ENCODE measurements at regions not wholly inside any gene's neighbourhood (a gene's known extent, or its start where the extent isn't known, plus 50 kb on each side); places are given as distances from the start of the nearest gene placed in this dataset.
"Not testable (repeated sequence)": the region's sequence is repeated elsewhere in the genome, so short reads cannot be mapped to it uniquely, and the experiment has no call there.

- DNase-seq (ENCODE audit: low read depth, low spot score); H3K36me3 ChIP-seq (ENCODE audit: control insufficient read depth in 1 of 2, insufficient read depth in 2 of 2, low read length in 2 of 2); ATAC-seq; RAD21 ChIA-PET (ENCODE audit: low non-redundant PET in 1 of 2, low total read pairs in 2 of 2, uncharacterized antibody in 2 of 2, unreplicated experiment in 2 of 2); H3K4me1 ChIP-seq (ENCODE audit: control insufficient read depth in 1 of 2, insufficient read depth in 2 of 2, low read length in 2 of 2); H3K27me3 ChIP-seq (ENCODE audit: insufficient read depth, low read length); H3K27ac ChIP-seq (ENCODE audit: low read depth, low read length); H3K79me2 ChIP-seq (ENCODE audit: insufficient read depth, low read length); POLR2A ChIA-PET; H3K4me3 ChIP-seq (replicated peaks in 1 of 2; ENCODE audit: low read depth in 1 of 2, low read length in 2 of 2); H3K9ac ChIP-seq (ENCODE audit: low read length); H3K4me2 ChIP-seq (ENCODE audit: low read length); CTCF ChIA-PET; BruUV-seq (replicated peaks); H3K9me3 ChIP-seq (ENCODE audit: control insufficient read depth in 1 of 2, insufficient read depth in 1 of 2, low read depth in 1 of 2, low read length in 2 of 2); H4K20me1 ChIP-seq (ENCODE audit: insufficient read depth); H3K9me2 ChIP-seq (ENCODE audit: insufficient read depth); H2AFZ ChIP-seq (ENCODE audit: low read depth, low read length, poor library complexity, severe bottlenecking); intact Hi-C loops (cut with micrococcal nuclease): not testable (repeated sequence)
These were observed 273.8 kb downstream of the C12orf75 start for GRCh38 chr12:105604281-105604680.

GRCh38 chr12:105606613-105607012 lies 276.1 kb downstream of the C12orf75 start:
- H3K4me3 ChIP-seq (replicated peaks in 1 of 2; ENCODE audit: low read depth in 1 of 2, low read length in 2 of 2); H3K27me3 ChIP-seq (ENCODE audit: insufficient read depth, low read length); H3K27ac ChIP-seq (ENCODE audit: low read depth, low read length); H3K36me3 ChIP-seq (ENCODE audit: control insufficient read depth in 1 of 2, insufficient read depth in 2 of 2, low read length in 2 of 2); H3K4me2 ChIP-seq (ENCODE audit: low read length); H3K9me3 ChIP-seq (ENCODE audit: control insufficient read depth in 1 of 2, insufficient read depth in 1 of 2, low read depth in 1 of 2, low read length in 2 of 2); ATAC-seq; H3K79me2 ChIP-seq (ENCODE audit: insufficient read depth, low read length); POLR2A ChIA-PET; CTCF ChIA-PET; H2AFZ ChIP-seq (ENCODE audit: low read depth, low read length, poor library complexity, severe bottlenecking); BruUV-seq (replicated peaks); RAD21 ChIA-PET (ENCODE audit: low non-redundant PET in 1 of 2, low total read pairs in 2 of 2, uncharacterized antibody in 2 of 2, unreplicated experiment in 2 of 2); H3K9ac ChIP-seq (ENCODE audit: low read length); H3K9me2 ChIP-seq (ENCODE audit: insufficient read depth); H4K20me1 ChIP-seq (ENCODE audit: insufficient read depth); H3K4me1 ChIP-seq (ENCODE audit: control insufficient read depth in 1 of 2, insufficient read depth in 2 of 2, low read length in 2 of 2); intact Hi-C loops (cut with micrococcal nuclease); DNase-seq (ENCODE audit: low read depth, low spot score): not testable (repeated sequence)

- POLR2A ChIA-PET, result not testable (repeated sequence)
These were observed 278.5 kb downstream of the C12orf75 start for GRCh38 chr12:105609001-105609400.

More at GRCh38 chr12:105609001-105609400, 278.5 kb downstream of the C12orf75 start:
- H4K20me1 ChIP-seq (ENCODE audit: insufficient read depth); H3K4me2 ChIP-seq (ENCODE audit: low read length); intact Hi-C loops (cut with micrococcal nuclease); BruUV-seq (replicated peaks); H3K79me2 ChIP-seq (ENCODE audit: insufficient read depth, low read length); H3K4me3 ChIP-seq (replicated peaks in 1 of 2; ENCODE audit: low read depth in 1 of 2, low read length in 2 of 2); H3K4me1 ChIP-seq (ENCODE audit: control insufficient read depth in 1 of 2, insufficient read depth in 2 of 2, low read length in 2 of 2); H3K27me3 ChIP-seq (ENCODE audit: insufficient read depth, low read length); CTCF ChIA-PET; H3K27ac ChIP-seq (ENCODE audit: low read depth, low read length); DNase-seq (ENCODE audit: low read depth, low spot score); H3K9me2 ChIP-seq (ENCODE audit: insufficient read depth); H3K36me3 ChIP-seq (ENCODE audit: control insufficient read depth in 1 of 2, insufficient read depth in 2 of 2, low read length in 2 of 2); RAD21 ChIA-PET (ENCODE audit: low non-redundant PET in 1 of 2, low total read pairs in 2 of 2, uncharacterized antibody in 2 of 2, unreplicated experiment in 2 of 2); ATAC-seq; H3K9ac ChIP-seq (ENCODE audit: low read length); H2AFZ ChIP-seq (ENCODE audit: low read depth, low read length, poor library complexity, severe bottlenecking); H3K9me3 ChIP-seq (ENCODE audit: control insufficient read depth in 1 of 2, insufficient read depth in 1 of 2, low read depth in 1 of 2, low read length in 2 of 2): not testable (repeated sequence)
